Activated CD8-positive, alpha-beta T cell treated with anti-CD3 and anti-CD28 coated beads for 36 hours (primary cell): ENCODE measurements at regions not wholly inside any gene's neighbourhood (a gene's known extent, or its start where the extent isn't known, plus 50 kb on each side); places are given as distances from the start of the nearest gene placed in this dataset.

Experiments used
- ATAC-seq: fragments of 200-7000 bp; cut with Tn5 transposase; one replicate; pipeline ENCODE4 v1.10.0; 2021; ENCODE audit warnings: mild to moderate bottlenecking, moderate library complexity
- CTCF ChIA-PET: fragments of 350-600 bp; sonication (Branson Sonifier 250); formaldehyde crosslinking; loops from one replicate; lab custom pipeline; 2021; ENCODE audit warnings: antibody characterized with exemption; lab: Charles Lee
- POLR2A ChIA-PET: fragments of 350-600 bp; sonication (Branson Sonifier 250); formaldehyde crosslinking; loops from one replicate; lab custom pipeline; 2021; ENCODE audit warnings: antibody characterized with exemption; lab: Charles Lee
- DNase-seq: peaks from one replicate; pipeline ENCODE4 v3.0.0-alpha.2; 2020
- H3K27ac Mint-ChIP-seq: one replicate; pipeline ENCODE4 v1.8.0; 2021; ENCODE audit warnings: mild to moderate bottlenecking, mixed read lengths
- H3K27me3 Mint-ChIP-seq: one replicate; pipeline ENCODE4 v1.8.0; 2021; ENCODE audit warnings: mixed read lengths
- H3K36me3 Mint-ChIP-seq: one replicate; pipeline ENCODE4 v1.8.0; 2021; ENCODE audit warnings: low read depth, mixed read lengths
- H3K4me1 Mint-ChIP-seq: one replicate; pipeline ENCODE4 v1.8.0; 2021; ENCODE audit warnings: low read depth, mixed read lengths
- H3K4me3 Mint-ChIP-seq: one replicate; pipeline ENCODE4 v1.8.0; 2021; ENCODE audit warnings: mild to moderate bottlenecking, moderate library complexity, mixed read lengths
- H3K9me3 Mint-ChIP-seq: one replicate; pipeline ENCODE4 v1.8.0; 2021; ENCODE audit warnings: mixed read lengths
- intact Hi-C: fragments of 100-400 bp; cut with micrococcal nuclease; formaldehyde crosslinking; loops from one replicate; pipeline ENCODE4 v1.10.0; 2022
- TF ChIP-seq, protein P1 (sequence below): fragments of 200-600 bp; IDR thresholded peaks from one replicate; pipeline ENCODE4 v1.8.0; 2022; ENCODE audit warnings: antibody characterized with exemption, mild to moderate bottlenecking

DNA sequence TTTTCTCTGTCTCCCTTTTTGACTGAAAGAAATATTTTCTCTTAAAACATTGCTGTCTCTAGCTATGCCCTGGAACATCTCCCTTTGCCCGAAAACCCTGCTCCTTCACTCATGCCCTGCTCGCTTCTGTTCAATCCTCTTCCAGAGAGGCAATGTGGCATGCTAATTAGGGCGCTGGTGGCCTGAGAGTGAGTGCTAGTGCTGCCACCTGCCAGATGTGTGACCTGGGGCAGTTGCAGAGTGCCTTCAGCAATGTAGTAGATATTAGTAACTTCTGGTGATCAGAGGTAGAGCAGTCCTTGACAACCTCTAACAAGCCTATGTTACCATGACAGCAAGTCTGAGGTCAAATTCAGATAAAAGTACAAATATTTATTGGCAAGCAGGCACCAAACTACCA, 119.5 kb upstream of the OSMR start:
- TF ChIP-seq, protein P1, sequence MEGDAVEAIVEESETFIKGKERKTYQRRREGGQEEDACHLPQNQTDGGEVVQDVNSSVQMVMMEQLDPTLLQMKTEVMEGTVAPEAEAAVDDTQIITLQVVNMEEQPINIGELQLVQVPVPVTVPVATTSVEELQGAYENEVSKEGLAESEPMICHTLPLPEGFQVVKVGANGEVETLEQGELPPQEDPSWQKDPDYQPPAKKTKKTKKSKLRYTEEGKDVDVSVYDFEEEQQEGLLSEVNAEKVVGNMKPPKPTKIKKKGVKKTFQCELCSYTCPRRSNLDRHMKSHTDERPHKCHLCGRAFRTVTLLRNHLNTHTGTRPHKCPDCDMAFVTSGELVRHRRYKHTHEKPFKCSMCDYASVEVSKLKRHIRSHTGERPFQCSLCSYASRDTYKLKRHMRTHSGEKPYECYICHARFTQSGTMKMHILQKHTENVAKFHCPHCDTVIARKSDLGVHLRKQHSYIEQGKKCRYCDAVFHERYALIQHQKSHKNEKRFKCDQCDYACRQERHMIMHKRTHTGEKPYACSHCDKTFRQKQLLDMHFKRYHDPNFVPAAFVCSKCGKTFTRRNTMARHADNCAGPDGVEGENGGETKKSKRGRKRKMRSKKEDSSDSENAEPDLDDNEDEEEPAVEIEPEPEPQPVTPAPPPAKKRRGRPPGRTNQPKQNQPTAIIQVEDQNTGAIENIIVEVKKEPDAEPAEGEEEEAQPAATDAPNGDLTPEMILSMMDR = no peak
- Mint-ChIP-seq H3K27me3 (no peaks in the 10 kb centered on the region), H3K27ac (no peak overlapping the region), H3K4me1 (no peaks in the 10 kb centered on the region), H3K9me3 (no peaks in the 10 kb centered on the region), H3K36me3 (no peaks in the 10 kb centered on the region), H3K4me3 (no peak overlapping the region)
- intact Hi-C loops = no loop called here
- ChIA-PET POLR2A (interaction anchor here (1.1 kb wide), 1 partner anchor 1161 kb away, joined by 3 read pairs; no protein-coding TSS in a partner anchor), CTCF (no interaction called here)
- DNase-seq (no peak), ATAC-seq (no peak)

DNA sequence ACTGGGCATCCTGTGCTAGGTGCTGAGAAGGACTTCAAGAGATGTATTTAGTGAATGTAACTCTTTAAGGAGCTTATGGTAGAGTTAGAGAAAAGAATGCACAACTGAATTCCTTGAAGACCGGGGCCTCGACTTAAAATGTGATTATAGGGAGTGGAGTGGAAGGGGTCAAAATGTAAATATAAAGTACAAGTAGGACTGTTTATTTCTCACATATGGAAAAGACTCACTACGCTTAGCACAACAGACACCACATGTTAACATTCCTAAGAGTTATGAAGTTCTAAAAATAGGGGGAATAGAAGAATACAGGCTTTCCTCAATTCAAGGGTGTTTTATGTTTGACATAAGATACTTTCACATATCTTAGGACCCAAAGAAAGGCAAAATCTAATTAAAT, 117.8 kb upstream of the OSMR start:
- POLR2A ChIA-PET = no interaction called here
- ATAC-seq = no peak
- TF ChIP-seq, protein P1 = no peak
- H3K4me1 Mint-ChIP-seq = no peaks in the 10 kb centered on the region
- no peaks in the 10 kb centered on the region for H3K9me3 Mint-ChIP-seq
- CTCF ChIA-PET = no interaction called here
- intact Hi-C loops = no loop called here
- no peak for DNase-seq
- no peaks in the 10 kb centered on the region for H3K36me3 Mint-ChIP-seq
- H3K4me3 Mint-ChIP-seq = no peak overlapping the region
- no peaks in the 10 kb centered on the region for H3K27me3 Mint-ChIP-seq
- no peak overlapping the region for H3K27ac Mint-ChIP-seq

DNA sequence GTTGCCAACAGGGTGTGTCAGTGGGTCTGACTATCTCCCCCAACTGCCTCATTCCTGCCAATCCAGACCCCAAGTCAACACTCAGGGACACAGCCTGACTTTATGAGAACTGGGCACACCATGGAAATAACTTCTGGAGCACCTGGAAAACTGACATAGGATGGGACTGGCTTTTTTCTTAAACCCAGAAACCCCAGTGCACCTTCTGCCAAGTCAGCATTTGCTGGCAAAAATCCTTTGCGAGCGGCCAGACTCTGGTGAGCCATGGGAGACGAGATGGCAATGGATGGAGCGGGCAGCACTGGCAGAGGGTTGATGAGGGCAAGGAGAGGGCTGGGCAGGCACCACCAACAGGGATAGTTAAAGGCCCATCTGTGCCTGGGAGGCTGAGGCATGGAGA, 114.4 kb upstream of the OSMR start:
- Mint-ChIP-seq H3K27ac (no peak overlapping the region), H3K9me3 (no peaks in the 10 kb centered on the region), H3K4me1 (no peaks in the 10 kb centered on the region), H3K27me3 (no peaks in the 10 kb centered on the region), H3K4me3 (no peak overlapping the region), H3K36me3 (no peaks in the 10 kb centered on the region)
- ATAC-seq (no peak), DNase-seq (no peak)
- CTCF ChIA-PET = no interaction called here
- TF ChIP-seq, protein P1 = no peak
- intact Hi-C loops = no loop called here
- POLR2A ChIA-PET = no interaction called here

DNA sequence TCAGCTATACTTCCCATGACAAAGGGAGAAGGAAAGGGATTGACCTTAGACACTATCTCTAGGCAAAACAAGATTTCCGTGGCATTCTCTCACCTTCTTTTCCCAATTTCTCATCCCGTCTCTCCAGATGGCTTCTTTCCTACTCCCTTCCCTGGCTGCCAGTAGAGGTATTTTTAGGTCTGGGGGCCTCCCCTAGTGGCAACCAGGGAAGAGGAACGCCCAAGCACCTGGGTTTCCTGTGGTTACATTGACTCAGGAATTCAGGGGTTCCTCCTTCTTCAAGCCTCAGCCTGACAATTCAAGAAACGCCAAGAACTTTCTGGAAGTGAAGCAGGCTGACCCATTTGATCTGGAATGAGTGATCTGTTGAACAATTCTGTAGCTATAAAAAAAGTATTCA, 111.5 kb upstream of the OSMR start:
- no peak for DNase-seq
- H3K36me3 Mint-ChIP-seq = no peaks in the 10 kb centered on the region
- intact Hi-C loops = no loop called here
- no peaks in the 10 kb centered on the region for H3K27me3 Mint-ChIP-seq
- H3K9me3 Mint-ChIP-seq = no peaks in the 10 kb centered on the region
- H3K4me3 Mint-ChIP-seq = no peak overlapping the region
- ChIA-PET POLR2A (no interaction called here), CTCF (no interaction called here)
- no peaks in the 10 kb centered on the region for H3K4me1 Mint-ChIP-seq
- no peak overlapping the region for H3K27ac Mint-ChIP-seq
- TF ChIP-seq, protein P1 = no peak
- ATAC-seq = no peak

DNA sequence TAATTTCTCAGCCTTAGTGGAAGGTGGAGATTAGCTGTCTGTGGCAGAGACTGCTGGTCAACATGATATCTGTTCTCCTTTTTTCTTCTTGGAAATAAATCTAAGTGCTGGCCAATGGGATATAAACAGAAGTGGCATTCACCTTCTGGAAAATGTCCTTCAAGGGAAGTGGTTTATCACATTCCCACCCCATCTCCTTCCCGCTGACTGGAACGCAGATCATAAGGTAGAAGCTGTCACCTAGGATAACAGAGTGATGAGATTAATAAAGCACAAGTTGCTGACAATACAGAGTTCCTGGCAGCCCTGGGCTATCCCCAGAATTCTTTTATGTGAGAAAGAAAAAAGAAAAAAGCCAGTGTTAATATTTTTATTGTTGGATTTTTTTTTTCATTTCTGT, 109.7 kb upstream of the OSMR start:
- H3K4me3 Mint-ChIP-seq = no peak overlapping the region
- TF ChIP-seq, protein P1 = no peak
- intact Hi-C loops = no loop called here
- CTCF ChIA-PET = no interaction called here
- no peaks in the 10 kb centered on the region for H3K27me3 Mint-ChIP-seq
- H3K9me3 Mint-ChIP-seq = no peaks in the 10 kb centered on the region
- no peaks in the 10 kb centered on the region for H3K36me3 Mint-ChIP-seq
- H3K27ac Mint-ChIP-seq = no peak overlapping the region
- DNase-seq = no peak
- POLR2A ChIA-PET = interaction anchor here (1.1 kb wide), 1 partner anchor 26 kb away, joined by 3 read pairs; no protein-coding TSS in a partner anchor
- no peaks in the 10 kb centered on the region for H3K4me1 Mint-ChIP-seq
- no peak for ATAC-seq
